ENCODE measurements at regions not wholly inside any gene's neighbourhood (a gene's known extent, or its start where the extent isn't known, plus 50 kb on each side); places are given as distances from the start of the nearest gene placed in this dataset.

GRCh38 chr13:44230736-44231135 is 142.9 kb upstream of the SERP2 start:
- TF ChIP-seq POLR2AphosphoS5 (IDR thresholded peaks at IDR 0.05) = no peak
- TF ChIP-seq, protein P1, sequence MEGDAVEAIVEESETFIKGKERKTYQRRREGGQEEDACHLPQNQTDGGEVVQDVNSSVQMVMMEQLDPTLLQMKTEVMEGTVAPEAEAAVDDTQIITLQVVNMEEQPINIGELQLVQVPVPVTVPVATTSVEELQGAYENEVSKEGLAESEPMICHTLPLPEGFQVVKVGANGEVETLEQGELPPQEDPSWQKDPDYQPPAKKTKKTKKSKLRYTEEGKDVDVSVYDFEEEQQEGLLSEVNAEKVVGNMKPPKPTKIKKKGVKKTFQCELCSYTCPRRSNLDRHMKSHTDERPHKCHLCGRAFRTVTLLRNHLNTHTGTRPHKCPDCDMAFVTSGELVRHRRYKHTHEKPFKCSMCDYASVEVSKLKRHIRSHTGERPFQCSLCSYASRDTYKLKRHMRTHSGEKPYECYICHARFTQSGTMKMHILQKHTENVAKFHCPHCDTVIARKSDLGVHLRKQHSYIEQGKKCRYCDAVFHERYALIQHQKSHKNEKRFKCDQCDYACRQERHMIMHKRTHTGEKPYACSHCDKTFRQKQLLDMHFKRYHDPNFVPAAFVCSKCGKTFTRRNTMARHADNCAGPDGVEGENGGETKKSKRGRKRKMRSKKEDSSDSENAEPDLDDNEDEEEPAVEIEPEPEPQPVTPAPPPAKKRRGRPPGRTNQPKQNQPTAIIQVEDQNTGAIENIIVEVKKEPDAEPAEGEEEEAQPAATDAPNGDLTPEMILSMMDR (IDR thresholded peaks at IDR 0.05) = no peak
- TF ChIP-seq POLR2A (IDR thresholded peaks at IDR 0.05) = no peak
